ENCODE measurements at regions not wholly inside any gene's neighbourhood (a gene's known extent, or its start where the extent isn't known, plus 50 kb on each side); places are given as distances from the start of the nearest gene placed in this dataset.

GRCh38 chr3:3628676-3629328, 170.4 kb upstream of the LRRN1 start:
- no peak for TF ChIP-seq CTCF (conservative IDR thresholded peaks at IDR 0.05)
- no peak overlapping the region for H3K27ac ChIP-seq

GRCh38 chr3:3627114-3627513, 172.1 kb upstream of the LRRN1 start:
- TF ChIP-seq CTCF (conservative IDR thresholded peaks at IDR 0.05): no peak
- H3K27ac ChIP-seq: no peak overlapping the region

- no peak overlapping the region for H3K27ac ChIP-seq
- no peak for TF ChIP-seq CTCF (conservative IDR thresholded peaks at IDR 0.05)
Measured at GRCh38 chr3:3625544-3626271, 173.5 kb upstream of the LRRN1 start.

GRCh38 chr3:3619815-3620214, 179.4 kb upstream of the LRRN1 start:
- H3K27ac ChIP-seq: no peak overlapping the region
- no peak for TF ChIP-seq CTCF (conservative IDR thresholded peaks at IDR 0.05)

- H3K27ac ChIP-seq: no peak overlapping the region
- TF ChIP-seq CTCF (conservative IDR thresholded peaks at IDR 0.05): no peak
Measured at GRCh38 chr3:3618623-3619022, 180.6 kb upstream of the LRRN1 start.

- no peak overlapping the region for H3K27ac ChIP-seq
- TF ChIP-seq CTCF (conservative IDR thresholded peaks at IDR 0.05): no peak
Measured at GRCh38 chr3:3615533-3615932, 183.7 kb upstream of the LRRN1 start.

- H3K27ac ChIP-seq: no peak overlapping the region
- TF ChIP-seq CTCF (conservative IDR thresholded peaks at IDR 0.05): no peak
Measured at GRCh38 chr3:3610581-3611298, 188.5 kb upstream of the LRRN1 start.

Measured in VCaP (cell line).